Stimulated activated CD8-positive, alpha-beta memory T cell treated with anti-CD3 and anti-CD28 coated beads, Interleukin-12 subunit alpha, Interleukin-12 subunit beta, amount 100 ng/mL, for 1 hour (primary cell): ENCODE measurements at regions not wholly inside any gene's neighbourhood (a gene's known extent, or its start where the extent isn't known, plus 50 kb on each side); places are given as distances from the start of the nearest gene placed in this dataset.
"Not testable (repeated sequence)": the region's sequence is repeated elsewhere in the genome, so short reads cannot be mapped to it uniquely, and the experiment has no call there.

Source experiments
- DNase-seq: peaks from one replicate; pipeline ENCODE4 v3.0.0-alpha.2; 2020; ENCODE audit warnings: low read depth

GRCh38 chr4:26208237-26208994 lies 112.4 kb upstream of the RBPJ start:
- no peak for DNase-seq

- not testable (repeated sequence) for DNase-seq
Measured at GRCh38 chr4:26209378-26209777, 111.4 kb upstream of the RBPJ start.

DNA sequence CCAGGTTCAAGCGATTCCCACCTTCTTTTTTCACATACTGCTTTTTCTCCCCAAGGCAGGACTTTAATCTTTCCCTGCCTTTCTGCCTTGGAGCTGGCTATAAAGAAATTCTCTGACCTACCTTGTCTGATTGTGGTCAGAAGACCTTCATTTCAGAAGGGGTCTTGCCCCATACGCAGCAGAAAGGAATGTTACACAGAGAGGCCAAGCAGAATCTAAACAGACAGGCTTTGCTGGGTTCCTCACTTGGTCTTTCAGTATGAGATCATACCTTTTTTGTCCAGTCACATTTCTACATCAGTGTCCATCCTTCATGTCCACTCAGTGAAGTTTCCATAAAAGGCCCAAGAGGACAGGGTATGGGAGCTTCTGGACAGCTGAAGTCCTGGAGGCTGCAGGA lies 108.3 kb upstream of the RBPJ start:
- no peak for DNase-seq

DNA sequence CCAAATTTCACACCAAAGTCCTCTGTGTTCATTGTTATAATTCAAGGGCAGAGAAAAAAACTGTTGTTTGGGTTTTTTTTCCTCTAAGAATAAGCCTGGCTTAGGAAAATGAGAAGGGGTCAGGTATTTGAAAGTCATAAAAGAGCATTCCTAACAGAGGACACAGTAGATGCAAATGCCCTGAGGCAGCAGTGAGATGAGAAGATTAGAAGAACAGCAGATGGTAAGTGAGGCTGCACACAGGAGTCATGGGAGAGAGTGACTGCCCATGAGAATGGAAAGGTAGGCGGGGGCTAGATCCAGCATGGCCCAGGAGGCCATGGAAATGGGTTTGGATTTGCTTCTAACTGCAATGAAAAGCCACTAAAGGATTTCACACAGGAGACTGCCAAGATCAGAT lies 107.5 kb upstream of the RBPJ start:
- no peak for DNase-seq

GRCh38 chr4:26214994-26215393 lies 105.8 kb upstream of the RBPJ start:
- no peak for DNase-seq

DNA sequence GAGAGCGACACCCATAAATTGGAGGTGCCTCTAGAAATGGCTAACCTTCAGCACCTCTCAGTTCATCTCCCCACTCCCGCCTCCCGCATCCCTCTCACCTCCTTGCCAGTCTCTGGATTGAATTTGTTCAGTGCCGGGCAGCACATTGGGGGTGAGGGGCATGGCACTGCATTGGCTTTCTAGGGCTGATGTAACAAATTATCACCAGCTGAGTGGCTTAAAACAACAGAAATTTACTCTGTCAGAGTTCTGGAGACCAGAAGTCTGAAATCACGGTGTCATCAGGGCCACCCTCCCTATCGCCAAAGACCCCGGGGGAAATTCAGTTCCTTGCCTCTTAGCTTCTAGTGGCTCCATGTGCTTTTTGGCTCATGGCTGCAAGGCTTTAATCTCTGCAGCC lies 105.1 kb upstream of the RBPJ start:
- no peak for DNase-seq

DNA sequence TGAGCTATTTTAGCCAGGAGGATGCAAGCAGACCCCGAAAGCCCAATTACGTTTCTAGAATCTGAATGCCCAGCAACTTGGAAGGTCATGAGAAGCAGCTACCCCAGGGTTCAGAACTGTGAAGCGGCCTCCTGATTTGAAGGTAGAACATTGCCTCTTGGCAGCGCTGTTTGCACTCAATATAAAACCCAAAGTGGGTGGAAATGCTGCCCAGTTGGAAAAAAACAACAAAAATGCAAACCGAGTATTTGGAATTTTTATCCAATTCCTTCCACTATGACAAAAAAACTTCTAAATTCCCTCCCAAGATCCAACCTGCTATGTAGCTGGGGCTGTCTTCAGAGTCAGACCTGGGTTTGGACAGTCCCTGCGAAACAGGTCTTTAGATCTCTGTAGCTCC lies 103.3 kb upstream of the RBPJ start:
- no peak for DNase-seq

- DNase-seq, result no peak
Measured at GRCh38 chr4:26217961-26218676, 102.7 kb upstream of the RBPJ start.

GRCh38 chr4:26218677-26219605 lies 101.9 kb upstream of the RBPJ start:
- DNase-seq, result no peak

- DNase-seq, result no peak
Measured at GRCh38 chr4:26220696-26221095, 100.1 kb upstream of the RBPJ start.

- no peak for DNase-seq
Measured at GRCh38 chr4:26223155-26223554, 97.7 kb upstream of the RBPJ start.

- DNase-seq, result no peak
Measured at GRCh38 chr4:26226629-26227376, 94.0 kb upstream of the RBPJ start.

DNA sequence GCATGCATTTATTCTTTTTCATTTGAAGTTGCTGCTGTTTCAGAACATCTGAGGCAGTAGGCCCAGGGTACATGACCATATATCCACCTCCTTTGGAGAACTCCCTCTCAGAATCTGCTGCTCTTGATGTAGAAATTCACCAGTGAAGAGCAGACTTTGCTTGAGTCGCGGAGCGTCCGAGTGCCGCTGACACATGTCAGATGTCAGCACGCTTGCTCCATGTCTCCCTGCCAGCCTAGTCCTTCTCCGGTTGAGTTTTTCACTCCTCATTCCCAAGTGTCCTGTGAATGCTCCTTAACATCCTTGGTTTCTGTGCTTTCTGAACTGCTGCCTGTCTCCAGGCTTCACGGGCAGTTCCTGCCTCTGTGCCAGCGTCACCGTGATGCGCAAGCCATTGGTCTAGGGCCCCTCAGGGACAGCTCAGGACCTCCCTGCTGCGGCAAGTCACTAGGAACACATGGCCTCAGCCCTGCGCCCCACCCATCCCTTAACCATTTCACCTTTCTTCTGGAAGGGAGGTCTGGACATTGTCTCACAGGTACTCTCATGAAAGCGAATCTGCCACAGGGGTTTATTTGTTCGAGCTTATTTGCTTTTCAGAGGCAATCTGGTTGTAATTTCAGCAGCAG lies 93.1 kb upstream of the RBPJ start:
- no peak for DNase-seq

DNA sequence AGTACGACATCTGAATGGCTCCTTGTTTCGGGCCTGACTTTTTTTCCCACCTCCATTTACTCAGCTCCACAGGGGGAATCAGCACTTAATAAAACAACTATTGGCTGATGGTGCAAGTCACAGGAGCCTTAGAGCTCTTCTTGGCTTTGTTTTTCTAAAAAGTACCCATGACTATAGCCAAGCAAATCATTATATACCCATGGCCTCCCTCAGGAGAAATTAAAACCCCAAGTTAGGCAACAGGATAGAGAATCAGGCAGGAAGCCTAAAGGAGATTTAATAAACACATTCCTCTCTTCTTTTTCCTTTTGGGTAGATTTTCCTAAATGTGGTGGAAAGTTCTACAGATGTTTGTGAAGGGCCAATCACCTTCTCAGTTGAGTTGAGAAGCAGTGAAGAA lies 91.9 kb upstream of the RBPJ start:
- no peak for DNase-seq

GRCh38 chr4:26229974-26230373 lies 90.8 kb upstream of the RBPJ start:
- DNase-seq, result no peak

- no peak for DNase-seq
Measured at GRCh38 chr4:26233350-26233749, 87.5 kb upstream of the RBPJ start.

GRCh38 chr4:26235500-26235899 lies 85.3 kb upstream of the RBPJ start:
- DNase-seq, result no peak

DNA sequence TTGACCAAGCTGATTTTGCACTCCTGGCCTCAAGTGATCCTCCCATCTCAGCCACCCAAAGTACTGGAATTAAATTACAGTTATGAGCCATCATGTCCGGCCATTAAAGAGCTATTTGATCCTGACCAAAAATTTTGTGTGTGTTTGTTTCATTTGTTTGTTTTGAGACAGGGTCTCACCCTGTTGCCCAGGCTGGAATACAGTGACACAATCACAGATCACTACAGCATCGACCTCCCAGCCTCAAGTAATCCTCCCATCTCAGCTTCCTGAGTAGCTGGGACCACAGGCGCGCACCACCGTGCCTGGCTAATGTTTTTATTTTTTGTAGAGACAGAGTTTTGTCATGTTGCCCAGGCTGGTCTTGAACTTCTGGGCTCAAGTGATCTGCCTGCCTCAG lies 82.9 kb upstream of the RBPJ start:
- DNase-seq, result no peak

- DNase-seq, result no peak
Measured at GRCh38 chr4:26238426-26238777, 82.4 kb upstream of the RBPJ start.

GRCh38 chr4:26238778-26239679 lies 81.8 kb upstream of the RBPJ start:
- DNase-seq, result no peak

GRCh38 chr4:26239801-26240200 lies 81.0 kb upstream of the RBPJ start:
- no peak for DNase-seq
